Limb (tissue), 2 donors: ENCODE measurements at regions not wholly inside any gene's neighbourhood (a gene's known extent, or its start where the extent isn't known, plus 50 kb on each side); places are given as distances from the start of the nearest gene placed in this dataset.

ENCODE experiments used
- DNase-seq, 2 donors: peaks; one replicate each; pipeline ENCODE4 v3.0.0-alpha.2; 2016; ENCODE audit errors: extremely low spot score in 2 of 2

DNA sequence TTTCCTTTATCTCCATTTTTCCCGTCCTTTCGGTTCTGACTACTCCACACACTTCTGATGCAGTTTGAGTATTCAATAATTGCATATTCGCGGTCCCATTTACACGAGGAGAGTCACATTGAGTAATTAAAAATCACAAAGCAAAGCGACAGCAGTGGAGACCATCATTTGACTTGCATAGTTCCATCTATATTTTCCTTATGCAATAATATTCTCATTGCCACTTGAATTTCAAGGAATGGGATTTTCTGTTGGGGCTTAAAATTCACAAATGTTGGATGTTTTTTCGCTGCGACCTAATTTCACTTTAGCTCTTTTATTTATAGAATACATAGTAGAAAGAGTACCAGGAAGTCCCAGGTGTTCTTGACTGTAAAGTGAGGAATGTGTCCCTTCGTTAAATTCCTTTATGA is 186.8 kb downstream of the ZEB2 start:
- DNase-seq: no peak

DNA sequence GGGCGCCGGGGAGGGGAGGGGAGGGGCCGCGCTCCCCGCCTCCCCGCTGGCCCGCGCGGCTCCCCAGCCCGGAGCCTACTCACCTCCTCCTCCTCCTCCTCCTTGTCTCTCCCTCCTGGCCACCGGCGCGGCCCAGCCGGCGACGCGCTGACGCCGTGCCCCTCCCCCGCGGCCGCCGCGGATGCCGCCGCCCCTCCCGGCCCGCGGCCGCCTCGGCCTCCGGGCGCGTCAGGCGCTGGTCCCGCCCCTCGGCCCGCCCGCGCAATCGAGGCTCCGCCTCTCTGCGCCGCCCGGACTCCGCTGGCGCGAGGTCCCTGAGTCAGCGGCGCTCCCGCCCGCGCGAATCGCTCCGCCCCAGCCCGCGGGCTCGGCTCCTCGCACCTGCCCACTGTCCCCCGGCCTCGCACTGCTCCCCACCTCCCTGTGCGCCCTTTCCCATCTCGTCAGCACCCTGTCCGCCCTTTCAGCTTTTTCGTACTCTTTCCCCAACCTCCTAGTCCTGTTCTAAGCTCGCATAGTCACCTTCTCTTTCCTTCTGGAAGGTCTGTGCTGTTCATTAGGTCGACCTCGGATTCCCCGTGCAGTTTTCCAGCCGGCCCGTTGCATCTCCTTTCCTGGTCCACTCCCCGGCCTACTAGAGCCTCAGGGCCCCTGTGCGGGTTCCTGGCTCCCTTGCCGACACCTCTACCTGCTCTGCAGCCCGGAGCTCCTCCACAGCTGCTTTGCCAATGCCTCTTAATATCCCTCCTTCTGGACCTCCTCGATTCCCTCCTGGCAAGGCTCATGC is 187.4 kb downstream of the ZEB2 start:
- peak; percentile 88 to 92 for DNase-seq

DNA sequence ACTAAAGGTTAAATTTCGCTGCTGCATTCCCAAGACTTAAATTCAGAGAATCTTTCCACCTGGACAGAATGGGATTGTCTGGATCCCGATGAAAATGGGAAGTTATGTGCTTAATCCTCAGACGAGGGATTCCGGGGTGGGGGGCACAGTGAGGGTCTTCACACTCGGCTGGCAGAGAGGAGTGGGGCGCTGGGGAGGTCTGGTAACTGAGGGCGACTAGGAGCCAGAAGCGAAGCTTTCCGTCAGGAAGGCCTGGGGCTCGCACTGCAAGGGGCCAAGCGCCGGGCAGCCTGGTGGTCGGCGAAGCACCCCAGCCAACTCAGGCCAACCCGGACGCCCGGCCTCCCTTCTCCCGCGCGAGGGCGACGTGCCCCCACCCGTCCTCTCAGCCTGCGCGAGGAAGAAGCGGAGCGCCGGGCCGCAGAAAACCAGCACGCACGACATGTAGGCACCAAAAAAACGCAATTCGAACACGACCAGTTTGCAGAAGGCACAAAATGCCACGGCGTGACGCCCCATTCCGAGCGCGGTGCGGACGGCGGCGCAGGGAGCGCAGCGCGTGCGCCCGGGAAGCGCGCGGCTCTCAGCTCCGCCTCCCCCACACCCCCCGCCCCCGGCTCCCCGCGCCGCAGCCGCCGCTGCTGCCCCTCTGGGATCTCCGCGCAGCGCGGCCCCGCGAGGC is 188.1 kb downstream of the ZEB2 start:
- DNase-seq: peak in 1 of 2 donors; percentile 73

DNA sequence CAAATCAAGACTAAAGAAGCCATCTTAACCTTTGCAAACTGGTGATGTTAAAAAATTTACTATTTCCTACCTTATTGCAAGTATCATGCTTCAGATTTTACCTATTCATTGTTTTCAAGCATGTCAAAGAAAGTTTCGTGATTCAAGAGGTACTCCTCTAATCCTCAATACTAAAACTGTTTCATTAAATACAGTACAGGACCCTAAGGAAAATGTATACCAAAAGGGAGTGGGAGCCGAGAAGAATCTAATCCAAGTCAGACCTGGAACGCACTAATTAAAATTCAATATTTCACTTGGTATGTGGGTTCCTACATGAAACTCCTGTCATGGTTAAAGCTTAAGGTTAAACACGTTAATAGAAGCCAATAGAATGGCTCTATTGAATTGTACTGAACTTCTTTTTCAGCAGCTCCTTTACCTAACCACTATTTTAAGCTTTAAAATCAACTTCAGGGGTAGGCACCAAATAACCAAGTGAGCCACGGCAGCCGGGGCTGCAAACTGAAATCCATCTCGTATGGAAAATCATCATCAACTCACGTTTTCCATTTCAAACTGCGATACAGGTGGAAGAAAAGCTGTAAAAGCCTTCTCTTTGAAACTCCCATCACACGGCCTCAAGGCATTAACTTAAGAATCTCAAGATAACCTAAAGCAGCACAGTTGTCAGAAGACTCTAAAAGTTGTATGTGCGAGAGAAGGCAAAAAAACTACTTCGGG is 188.8 kb downstream of the ZEB2 start:
- DNase-seq: peak in 1 of 2 donors; percentile 10

DNA sequence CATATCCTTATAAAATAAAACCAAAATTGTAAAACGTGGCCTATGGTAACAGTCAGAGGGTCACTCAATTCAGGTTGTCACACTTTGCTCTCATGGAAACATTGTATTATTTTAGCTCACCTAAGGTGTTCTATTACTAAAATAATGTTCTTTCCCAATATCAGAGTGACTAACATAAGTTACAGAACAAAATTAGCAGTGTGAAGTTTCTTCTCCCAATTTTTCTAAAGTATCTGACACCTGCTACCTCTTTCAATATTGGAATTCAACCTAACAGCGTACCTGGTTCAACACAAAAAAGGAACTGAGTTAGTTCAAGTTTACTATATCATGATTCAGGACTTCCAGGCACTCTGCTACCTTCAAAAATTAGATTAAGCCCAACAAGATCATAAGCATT is 190.4 kb downstream of the ZEB2 start:
- no peak for DNase-seq

DNA sequence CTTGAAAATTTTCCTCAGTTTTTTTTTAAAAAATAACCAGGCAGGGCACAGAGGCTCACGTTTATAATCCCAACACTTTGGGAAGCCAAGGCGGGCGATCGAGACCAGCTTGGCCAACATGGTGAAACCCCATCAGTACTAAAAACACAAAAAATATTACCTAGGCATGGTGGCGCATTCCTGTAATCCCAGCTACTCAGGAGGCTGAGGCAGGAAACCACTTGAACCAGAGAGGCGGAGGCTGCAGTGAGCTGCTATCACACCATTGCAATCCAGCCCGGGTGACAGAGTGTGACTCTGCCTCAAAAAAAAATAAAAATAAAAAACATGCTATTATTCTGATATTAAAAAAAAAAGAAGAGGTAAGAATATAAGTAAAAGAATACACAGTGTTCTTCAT is 191.0 kb downstream of the ZEB2 start:
- DNase-seq: no peak

DNA sequence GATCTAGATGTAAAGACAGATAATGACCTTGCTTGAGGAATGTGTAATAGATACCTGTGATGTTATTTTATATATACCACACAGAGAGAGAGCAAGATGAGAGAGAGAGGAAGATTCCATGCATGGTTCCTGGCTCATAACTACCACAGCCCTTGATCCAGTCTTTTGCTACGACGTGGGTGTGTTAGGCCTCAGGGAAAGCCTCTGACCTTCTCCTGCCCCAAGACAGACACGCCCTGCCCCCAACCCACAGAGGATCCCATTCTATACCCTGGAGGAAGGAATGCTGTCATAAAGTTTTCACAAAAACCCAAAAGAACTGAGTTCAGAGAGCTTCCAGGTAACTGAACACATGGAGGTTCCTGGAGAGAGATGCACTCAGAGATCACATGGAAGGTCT is 193.1 kb downstream of the ZEB2 start:
- no peak for DNase-seq

DNA sequence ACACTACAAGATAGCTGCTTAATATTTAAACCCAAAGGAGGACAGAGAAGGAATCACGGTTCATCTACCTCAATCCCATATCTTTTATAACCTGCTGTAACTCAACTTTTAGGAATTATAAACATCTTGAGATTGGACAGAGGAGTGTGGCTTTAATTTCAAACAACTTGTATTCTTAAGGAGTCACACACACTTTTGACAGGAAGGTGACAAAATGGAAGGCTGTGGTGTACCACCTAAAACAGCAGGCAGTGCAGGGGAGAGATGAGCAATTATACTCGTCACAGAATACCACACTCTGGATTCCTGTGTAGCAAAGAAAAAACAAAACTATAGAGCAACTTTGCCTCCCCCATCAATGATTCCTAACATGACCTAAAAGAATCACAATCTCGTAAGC is 194.8 kb downstream of the ZEB2 start:
- no peak for DNase-seq

DNA sequence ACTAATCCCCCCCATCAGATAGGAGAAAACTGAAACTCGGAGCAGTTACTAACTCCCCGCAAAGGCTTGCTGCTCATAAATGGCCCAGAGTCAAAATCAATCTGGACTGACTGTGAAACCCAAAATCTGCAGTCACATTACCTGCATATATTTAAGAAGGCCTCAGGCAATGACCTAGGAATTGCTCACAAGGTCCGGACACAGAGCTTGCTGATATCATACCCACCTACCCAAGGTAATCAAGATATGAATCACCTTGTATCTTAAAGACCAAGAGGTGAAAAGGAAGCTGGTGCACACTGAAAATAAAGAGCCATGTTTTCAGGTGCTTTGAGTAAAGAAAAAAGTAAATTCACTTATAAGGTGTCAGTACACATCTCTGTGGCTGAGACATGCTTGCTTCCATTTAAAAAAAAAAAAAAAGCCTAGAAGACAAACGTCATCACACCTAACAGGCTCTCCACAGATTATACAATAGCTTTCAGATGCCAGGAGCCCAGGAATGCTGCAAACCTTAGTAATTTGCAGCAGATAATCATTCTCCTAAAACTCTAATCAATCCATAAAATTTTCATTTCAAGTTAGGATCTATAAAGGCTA is 195.4 kb downstream of the ZEB2 start:
- no peak for DNase-seq

DNA sequence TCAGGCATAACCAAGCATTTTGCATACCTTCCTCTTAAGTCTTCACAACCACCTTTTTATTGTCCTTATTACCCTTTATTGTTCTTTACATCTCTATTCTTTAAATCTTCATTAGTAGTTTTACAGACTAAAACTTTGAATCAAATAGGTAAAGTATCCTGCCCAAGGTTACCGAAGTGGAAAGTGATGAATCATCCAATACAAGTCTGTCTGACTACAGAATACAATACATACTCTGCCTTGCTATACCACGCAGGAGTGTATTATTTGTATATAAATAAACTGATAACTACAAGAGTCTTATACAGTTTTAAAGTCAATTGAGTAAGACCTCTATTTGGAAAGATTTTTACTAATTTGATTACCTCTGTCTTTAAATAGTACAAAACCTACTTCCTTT is 196.0 kb downstream of the ZEB2 start:
- no peak for DNase-seq

DNA sequence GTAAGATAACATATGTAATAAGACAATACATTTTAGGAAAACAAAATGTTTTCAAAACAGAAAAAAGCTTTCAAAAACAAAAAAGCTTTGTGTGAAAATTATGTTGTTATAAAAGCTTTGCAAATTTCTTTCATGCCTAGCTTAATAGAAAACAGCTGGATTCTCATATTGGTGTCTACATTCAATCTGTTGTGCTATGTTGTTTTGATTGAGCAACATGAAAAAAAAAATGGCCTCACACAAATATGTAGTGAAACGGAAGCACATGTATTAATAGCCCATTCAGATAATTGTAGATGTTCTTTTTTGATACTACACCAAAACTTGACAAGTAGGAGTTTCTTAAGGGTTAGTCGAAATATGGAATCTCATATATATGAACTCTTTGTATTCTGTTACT is 197.5 kb downstream of the ZEB2 start:
- no peak for DNase-seq

DNA sequence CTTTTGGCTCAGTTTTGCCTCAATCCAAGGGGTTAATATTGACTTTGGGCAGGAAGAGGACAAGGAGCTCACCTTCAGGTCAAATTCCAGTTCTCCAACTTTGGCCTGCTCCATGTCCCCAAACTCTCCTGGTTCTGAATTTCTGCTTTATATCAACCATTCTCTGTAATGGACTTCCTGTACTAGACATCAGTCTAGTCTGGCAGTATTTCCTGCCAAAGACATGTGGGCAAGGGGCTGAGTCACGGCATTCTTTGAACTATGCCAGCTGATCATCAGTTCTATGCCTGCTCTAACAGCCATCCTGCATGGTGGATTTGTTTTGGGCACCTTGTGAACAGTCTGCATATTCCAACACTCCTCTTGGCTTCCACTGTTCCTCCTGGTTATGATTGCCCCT is 199.4 kb downstream of the ZEB2 start:
- no peak for DNase-seq

DNA sequence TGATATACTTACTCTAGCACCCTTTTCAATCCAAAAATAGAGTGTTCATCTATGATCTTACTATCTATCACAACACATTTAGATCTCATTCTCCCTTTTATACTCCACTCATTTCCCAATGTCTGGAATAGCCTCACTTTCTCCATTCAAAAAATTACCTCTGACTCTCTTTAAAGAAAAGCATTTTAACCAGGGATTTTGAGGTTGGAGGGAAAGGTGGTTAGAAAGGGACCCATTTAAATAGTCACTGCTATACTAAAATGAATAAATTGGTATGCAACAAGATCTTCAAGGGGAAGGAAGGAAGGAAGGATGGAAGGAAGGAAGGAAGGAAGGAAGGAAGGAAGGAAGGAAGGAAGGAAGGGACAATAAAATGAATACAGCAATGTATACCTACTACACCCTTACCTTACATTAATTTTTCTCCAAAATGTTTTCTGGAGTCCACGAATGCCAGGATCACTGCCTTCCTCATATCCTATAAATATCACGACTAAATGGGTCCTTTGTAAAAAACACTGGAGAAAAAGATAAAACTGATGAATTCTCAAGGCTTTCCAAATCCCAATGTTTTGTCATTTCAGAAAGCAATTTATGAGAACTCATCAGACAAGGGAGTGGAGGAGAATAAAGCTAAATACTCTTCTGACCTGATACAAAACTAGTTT is 202.7 kb downstream of the ZEB2 start:
- no peak for DNase-seq

DNA sequence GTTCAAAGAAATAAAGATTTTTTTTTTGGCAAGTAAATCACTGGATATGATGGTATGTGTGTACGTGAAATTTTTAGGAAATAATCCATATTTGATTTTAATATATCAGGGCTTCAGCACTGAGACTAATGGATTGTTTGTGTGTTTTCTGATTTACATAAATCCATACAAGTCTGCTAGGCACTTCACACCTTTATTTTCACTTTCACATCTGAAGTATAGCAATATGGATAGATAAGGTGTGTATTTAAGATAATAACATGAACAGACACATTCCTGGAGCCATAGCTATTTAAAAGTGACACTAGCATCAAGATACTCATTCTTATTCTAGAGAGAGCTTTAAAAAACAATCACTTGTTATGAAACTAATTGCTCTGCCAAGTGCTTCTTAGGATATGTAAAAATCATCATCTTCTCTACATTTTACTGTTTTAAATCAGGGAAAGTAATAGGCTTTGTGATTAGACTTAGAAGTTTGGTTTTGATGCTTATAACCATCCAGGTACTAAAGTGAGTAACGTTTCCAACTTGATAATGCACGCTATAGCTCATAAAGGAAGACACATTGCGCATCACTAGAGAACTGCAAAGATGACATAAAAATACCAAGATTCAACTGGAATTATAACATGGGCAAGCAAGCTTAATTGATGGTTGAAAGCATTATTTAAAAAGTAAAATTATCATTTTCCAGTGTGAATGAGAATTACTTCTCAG is 208.9 kb downstream of the ZEB2 start:
- DNase-seq: no peak

DNA sequence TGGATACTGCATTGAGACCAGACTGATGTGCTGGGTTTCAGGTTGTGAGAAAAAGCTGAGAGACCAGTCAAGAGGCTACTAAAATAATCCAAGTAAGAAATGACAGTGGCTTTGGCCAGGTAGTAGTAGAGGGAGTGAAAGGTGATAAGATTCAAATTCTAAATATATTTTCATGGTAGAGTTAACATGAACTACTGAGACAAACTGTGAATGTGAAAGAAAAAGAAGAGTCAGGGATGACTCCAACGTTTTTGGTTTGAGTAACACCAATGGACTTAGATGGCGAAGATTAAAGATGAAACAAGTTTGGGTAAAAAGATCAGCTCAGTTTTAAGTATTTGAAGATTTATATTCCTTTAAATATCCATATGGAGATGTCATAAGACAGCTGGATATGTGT is 209.4 kb downstream of the ZEB2 start:
- no peak for DNase-seq

DNA sequence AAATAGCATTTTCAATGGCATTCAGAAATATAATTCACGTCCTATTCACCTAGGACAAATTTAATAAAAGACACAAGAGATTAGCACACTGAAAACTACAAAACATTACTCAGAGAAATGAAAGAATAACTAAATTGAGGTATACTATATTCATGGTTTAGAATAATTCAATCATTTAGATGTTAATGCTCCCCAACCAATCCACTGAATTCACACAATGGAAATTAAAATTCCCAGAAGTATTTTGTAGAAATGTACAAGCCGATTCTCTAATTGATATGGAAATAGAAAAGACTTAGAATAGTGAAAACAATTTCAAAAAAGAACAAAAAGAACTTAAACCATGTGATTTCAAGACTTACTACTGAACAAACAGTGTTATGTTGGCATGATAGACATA is 212.2 kb downstream of the ZEB2 start:
- DNase-seq: no peak

DNA sequence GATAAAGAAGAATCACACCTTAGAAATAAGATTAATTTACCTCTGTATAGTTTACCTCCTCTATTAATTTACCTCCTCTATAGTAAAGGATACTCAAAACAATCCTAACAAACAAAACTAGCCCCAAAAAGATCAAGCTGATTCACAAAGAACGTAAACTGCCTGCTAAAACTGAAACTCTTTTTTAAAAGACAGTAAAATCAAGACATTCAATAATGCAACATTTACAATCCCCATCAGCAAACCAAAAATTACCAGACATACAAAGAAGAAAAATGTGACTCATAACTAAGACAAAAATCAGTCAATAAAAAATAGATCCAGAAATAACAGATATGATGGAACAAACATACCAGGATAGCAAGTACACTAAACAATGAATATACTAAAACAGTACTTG is 215.7 kb downstream of the ZEB2 start:
- no peak for DNase-seq

DNA sequence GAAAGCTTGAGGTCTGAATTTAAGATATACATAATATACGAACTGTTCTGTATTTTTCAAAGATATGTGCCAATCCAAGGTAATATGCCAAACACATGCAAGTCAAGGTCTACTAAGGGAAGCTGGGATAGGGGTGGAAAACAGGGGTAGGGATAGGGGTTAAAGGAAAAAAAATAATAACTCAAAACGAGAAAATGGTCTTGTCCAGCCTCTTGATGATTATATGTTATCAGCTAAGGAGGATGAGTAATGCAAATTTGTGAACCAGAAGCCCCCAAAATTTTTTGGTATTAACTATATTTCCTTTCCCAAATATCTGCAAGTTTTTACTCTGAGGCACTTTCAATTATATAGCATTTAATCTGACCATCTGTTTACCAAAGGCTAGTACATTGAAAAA is 219.3 kb downstream of the ZEB2 start:
- no peak for DNase-seq

DNA sequence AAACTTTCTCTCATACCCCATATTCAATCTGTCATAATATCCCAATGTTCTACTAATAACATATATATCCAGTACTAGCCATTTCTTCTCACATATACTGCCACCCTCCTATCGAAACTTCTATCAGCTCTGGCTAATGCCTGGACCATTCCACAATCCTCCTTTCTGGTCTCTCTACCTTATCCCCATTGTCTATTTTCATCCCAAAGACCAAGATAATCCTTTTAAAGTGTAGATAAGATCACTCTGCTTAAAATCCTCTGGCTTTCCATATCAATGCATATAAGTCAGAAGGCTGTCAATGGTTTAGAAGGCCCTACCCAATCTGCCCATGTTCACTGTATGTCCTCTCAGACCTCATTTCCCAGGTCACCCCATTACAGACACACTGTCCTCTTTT is 229.6 kb downstream of the ZEB2 start:
- no peak for DNase-seq

DNA sequence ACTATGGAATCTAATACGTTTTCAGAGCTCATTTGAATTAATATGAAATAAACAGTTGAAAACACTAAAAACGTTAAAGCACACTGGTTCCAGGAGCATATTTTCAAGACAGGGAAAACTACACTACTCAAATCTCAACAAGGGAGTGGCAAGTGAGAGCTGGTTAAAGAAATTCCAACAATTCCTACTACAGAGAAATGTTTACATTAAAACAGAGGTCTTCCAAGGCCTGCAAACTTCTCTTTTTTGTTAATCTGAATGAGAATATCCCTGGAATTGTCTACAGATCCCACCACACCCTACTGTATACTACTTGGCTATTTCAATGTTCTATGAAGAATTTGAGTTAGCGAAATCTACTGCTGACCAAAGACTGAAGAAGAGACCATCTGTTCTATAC is 231.5 kb downstream of the ZEB2 start:
- no peak for DNase-seq

DNA sequence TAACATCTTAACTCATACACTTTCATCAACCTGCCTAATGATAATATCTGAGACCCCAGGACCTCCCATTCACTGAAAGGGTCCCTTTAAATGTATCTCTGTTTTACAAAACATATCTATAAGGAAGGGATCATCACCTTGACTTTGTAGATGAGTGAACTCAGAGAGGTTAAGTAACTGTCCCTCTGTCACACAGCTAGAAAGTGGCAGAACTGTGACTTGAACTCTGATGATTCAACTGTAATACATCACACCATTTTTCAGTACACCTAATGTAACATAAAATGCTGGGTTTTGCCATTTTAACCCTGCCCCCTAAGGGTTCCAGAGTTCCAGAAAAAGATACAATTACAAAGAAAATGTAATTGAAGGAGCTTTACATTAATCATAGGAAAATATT is 234.6 kb downstream of the ZEB2 start:
- DNase-seq: no peak
